Neural cell (in vitro differentiated cells): ENCODE measurements at regions not wholly inside any gene's neighbourhood (a gene's known extent, or its start where the extent isn't known, plus 50 kb on each side); places are given as distances from the start of the nearest gene placed in this dataset.

Source experiments
- CTCF ChIP-seq: fragments of 450-650 bp; IDR thresholded peaks from 2 replicates; pipeline ENCODE4 v1.5.1; 2014; ENCODE audit warnings: antibody characterized with exemption, mild to moderate bottlenecking, moderate library complexity; ENCODE audit not compliant: poor library complexity, severe bottlenecking
- EZH2 ChIP-seq: fragments of 200-600, 300-800 bp; shearing (Covaris generic), sonication (generic); IDR thresholded peaks from 2 replicates; pipeline ENCODE4 v1.6.1; 2014; ENCODE audit warnings: antibody characterized with exemption, low read length, borderline replicate concordance, mild to moderate bottlenecking; ENCODE audit not compliant: insufficient read depth, poor library complexity, severe bottlenecking
- MXI1 ChIP-seq: fragments of 450-650 bp; conservative IDR thresholded peaks from 2 replicates; pipeline ENCODE4 v1.6.1; 2014; ENCODE audit warnings: antibody characterized with exemption, mild to moderate bottlenecking; ENCODE audit not compliant: poor library complexity, severe bottlenecking
- POLR2AphosphoS5 ChIP-seq: IDR thresholded peaks from 2 replicates; pipeline ENCODE4 v1.6.1; 2012
- SMC3 ChIP-seq: fragments of 450-650 bp; conservative IDR thresholded peaks from 2 replicates; pipeline ENCODE4 v1.6.1; 2014; ENCODE audit warnings: antibody characterized with exemption, mild to moderate bottlenecking, moderate library complexity; ENCODE audit not compliant: poor library complexity

GRCh38 chr10:118908557-118909256, 120.8 kb upstream of the NANOS1 start:
- no peak for TF ChIP-seq CTCF
- no peak for TF ChIP-seq EZH2
- TF ChIP-seq MXI1, result no peak
- no peak for TF ChIP-seq SMC3
- no peak for TF ChIP-seq POLR2AphosphoS5
